ENCODE measurements at regions not wholly inside any gene's neighbourhood (a gene's known extent, or its start where the extent isn't known, plus 50 kb on each side); places are given as distances from the start of the nearest gene placed in this dataset.

GRCh38 chr10:78188446-78188845 lies 154.8 kb downstream of the RPS24 start:
- no peak for DNase-seq

- DNase-seq, result no peak
Observed at GRCh38 chr10:78190051-78190825, 156.6 kb downstream of the RPS24 start.

- DNase-seq, result no peak
Observed at GRCh38 chr10:78191301-78191700, 157.6 kb downstream of the RPS24 start.

- no peak for DNase-seq
Observed at GRCh38 chr10:78193189-78193588, 159.5 kb downstream of the RPS24 start.

- no peak for DNase-seq
Observed at GRCh38 chr10:78194050-78194449, 160.4 kb downstream of the RPS24 start.

- DNase-seq, result peak; percentile 63
Observed at GRCh38 chr10:78194539-78195402, 161.1 kb downstream of the RPS24 start.

- no peak for DNase-seq
Observed at GRCh38 chr10:78196396-78196795, 162.7 kb downstream of the RPS24 start.

GRCh38 chr10:78196964-78197363 lies 163.3 kb downstream of the RPS24 start:
- DNase-seq, result peak; percentile 54

- no peak for DNase-seq
Observed at GRCh38 chr10:78197628-78198272, 164.1 kb downstream of the RPS24 start.

GRCh38 chr10:78199005-78199725 lies 165.5 kb downstream of the RPS24 start:
- DNase-seq, result no peak

GRCh38 chr10:78199759-78200158 lies 166.1 kb downstream of the RPS24 start:
- no peak for DNase-seq

GRCh38 chr10:78200686-78201085 lies 167.0 kb downstream of the RPS24 start:
- DNase-seq, result no peak

GRCh38 chr10:78202386-78202785 lies 168.7 kb downstream of the RPS24 start:
- DNase-seq, result no peak

GRCh38 chr10:78203915-78204818 lies 170.5 kb downstream of the RPS24 start:
- DNase-seq, result no peak

GRCh38 chr10:78205457-78206016 lies 171.9 kb downstream of the RPS24 start:
- no peak for DNase-seq

GRCh38 chr10:78207216-78207615 lies 173.6 kb downstream of the RPS24 start:
- no peak for DNase-seq

GRCh38 chr10:78207776-78208175 lies 174.1 kb downstream of the RPS24 start:
- no peak for DNase-seq

GRCh38 chr10:78209970-78210369 lies 176.3 kb downstream of the RPS24 start:
- DNase-seq, result no peak

- no peak for DNase-seq
Observed at GRCh38 chr10:78210548-78210947, 176.9 kb downstream of the RPS24 start.

- no peak for DNase-seq
Observed at GRCh38 chr10:78210976-78211375, 177.3 kb downstream of the RPS24 start.

- DNase-seq, result peak; percentile 64
Observed at GRCh38 chr10:78211561-78212051, 177.9 kb downstream of the RPS24 start.

Data from fibroblast of skin of right biceps (primary cell).